ENCODE measurements at regions not wholly inside any gene's neighbourhood (a gene's known extent, or its start where the extent isn't known, plus 50 kb on each side); places are given as distances from the start of the nearest gene placed in this dataset.

DNA sequence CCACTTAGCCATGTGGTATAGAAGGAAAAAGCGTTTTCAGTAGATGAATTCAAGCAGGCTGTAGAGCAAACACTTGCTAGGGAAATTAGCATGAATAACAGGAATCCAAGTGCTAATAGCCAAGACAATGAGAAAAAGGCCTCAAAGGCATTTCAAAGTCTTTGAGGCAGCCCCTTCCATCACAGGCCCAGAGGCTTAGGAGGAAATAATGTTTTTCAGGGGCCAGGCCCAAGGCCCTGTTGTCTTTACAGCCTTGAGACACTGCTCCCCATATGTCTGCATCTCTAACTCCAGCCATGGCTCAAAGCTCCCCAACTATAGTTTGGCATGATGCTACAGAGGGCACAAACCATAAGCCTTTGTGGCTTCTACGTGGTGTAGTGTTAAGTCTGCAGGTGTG is 563.5 kb downstream of the TAF11L14 start:
- no peak overlapping the region for H3K27ac Mint-ChIP-seq (ENCODE audit: unreplicated experiment)
- H3K36me3 Mint-ChIP-seq (ENCODE audit: unreplicated experiment), result peaks cover 8% of the 10 kb centered on the region
- DNase-seq, result no peak
- H3K9me3 Mint-ChIP-seq (ENCODE audit: unreplicated experiment), result peaks cover 4% of the 10 kb centered on the region
- no peak overlapping the region for H3K4me3 Mint-ChIP-seq (ENCODE audit: unreplicated experiment)
- no peaks in the 10 kb centered on the region for H3K4me1 Mint-ChIP-seq (ENCODE audit: low read depth, unreplicated experiment)
- TF ChIP-seq, protein P1, sequence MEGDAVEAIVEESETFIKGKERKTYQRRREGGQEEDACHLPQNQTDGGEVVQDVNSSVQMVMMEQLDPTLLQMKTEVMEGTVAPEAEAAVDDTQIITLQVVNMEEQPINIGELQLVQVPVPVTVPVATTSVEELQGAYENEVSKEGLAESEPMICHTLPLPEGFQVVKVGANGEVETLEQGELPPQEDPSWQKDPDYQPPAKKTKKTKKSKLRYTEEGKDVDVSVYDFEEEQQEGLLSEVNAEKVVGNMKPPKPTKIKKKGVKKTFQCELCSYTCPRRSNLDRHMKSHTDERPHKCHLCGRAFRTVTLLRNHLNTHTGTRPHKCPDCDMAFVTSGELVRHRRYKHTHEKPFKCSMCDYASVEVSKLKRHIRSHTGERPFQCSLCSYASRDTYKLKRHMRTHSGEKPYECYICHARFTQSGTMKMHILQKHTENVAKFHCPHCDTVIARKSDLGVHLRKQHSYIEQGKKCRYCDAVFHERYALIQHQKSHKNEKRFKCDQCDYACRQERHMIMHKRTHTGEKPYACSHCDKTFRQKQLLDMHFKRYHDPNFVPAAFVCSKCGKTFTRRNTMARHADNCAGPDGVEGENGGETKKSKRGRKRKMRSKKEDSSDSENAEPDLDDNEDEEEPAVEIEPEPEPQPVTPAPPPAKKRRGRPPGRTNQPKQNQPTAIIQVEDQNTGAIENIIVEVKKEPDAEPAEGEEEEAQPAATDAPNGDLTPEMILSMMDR (IDR thresholded peaks at IDR 0.05; ENCODE audit: partially characterized antibody, unreplicated experiment), result no peak
- H3K27me3 Mint-ChIP-seq (ENCODE audit: unreplicated experiment), result peaks cover under 1% of the 10 kb centered on the region

DNA sequence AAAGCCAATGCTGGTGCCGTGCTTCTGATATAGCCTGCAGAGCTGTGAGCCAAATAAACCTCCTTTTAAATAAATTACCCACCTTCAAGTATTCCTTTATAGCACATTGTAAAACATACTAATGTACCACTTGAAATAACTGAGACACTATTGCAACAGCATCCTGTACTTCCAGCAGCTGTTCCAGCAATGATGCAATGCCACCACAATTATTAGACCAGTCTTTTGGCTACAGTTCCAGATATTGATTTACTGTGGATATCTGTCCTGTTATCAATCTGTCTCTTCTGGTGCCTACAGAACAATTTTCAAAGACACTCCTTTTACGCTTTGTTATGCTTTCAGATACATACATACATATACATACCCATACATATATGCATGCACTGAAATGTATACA is 567.9 kb downstream of the TAF11L14 start:
- peaks cover 2% of the 10 kb centered on the region for H3K9me3 Mint-ChIP-seq (ENCODE audit: unreplicated experiment)
- TF ChIP-seq, protein P1 (IDR thresholded peaks at IDR 0.05; ENCODE audit: partially characterized antibody, unreplicated experiment), result no peak
- no peak for DNase-seq
- H3K27ac Mint-ChIP-seq (ENCODE audit: unreplicated experiment), result peak overlapping the region; percentile 63
- H3K4me3 Mint-ChIP-seq (ENCODE audit: unreplicated experiment), result no peak overlapping the region
- no peaks in the 10 kb centered on the region for H3K4me1 Mint-ChIP-seq (ENCODE audit: low read depth, unreplicated experiment)
- peaks cover 5% of the 10 kb centered on the region for H3K36me3 Mint-ChIP-seq (ENCODE audit: unreplicated experiment)
- H3K27me3 Mint-ChIP-seq (ENCODE audit: unreplicated experiment), result no peaks in the 10 kb centered on the region

DNA sequence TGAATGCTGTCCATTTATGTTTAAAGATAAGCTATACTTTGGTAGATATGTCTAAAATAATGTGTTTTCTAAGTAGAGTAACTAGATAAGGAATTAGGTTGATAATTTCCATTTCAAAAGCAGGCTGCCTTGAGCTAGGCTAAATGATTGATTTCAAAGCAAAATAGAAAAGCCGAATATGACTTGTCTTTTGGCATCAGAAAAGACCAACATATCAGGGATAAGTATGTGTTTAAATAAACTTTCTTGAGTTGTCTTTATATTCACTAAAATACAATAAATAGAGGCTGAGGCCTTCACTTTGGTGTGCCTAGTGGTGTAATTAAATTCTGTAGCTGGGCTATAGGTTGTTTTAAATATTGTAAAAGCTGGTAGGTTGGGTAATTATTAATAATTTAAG is 569.0 kb downstream of the TAF11L14 start:
- H3K27me3 Mint-ChIP-seq (ENCODE audit: unreplicated experiment), result no peaks in the 10 kb centered on the region
- H3K9me3 Mint-ChIP-seq (ENCODE audit: unreplicated experiment), result no peaks in the 10 kb centered on the region
- H3K4me1 Mint-ChIP-seq (ENCODE audit: low read depth, unreplicated experiment), result no peaks in the 10 kb centered on the region
- DNase-seq, result no peak
- TF ChIP-seq, protein P1 (IDR thresholded peaks at IDR 0.05; ENCODE audit: partially characterized antibody, unreplicated experiment), result no peak
- no peak overlapping the region for H3K27ac Mint-ChIP-seq (ENCODE audit: unreplicated experiment)
- H3K4me3 Mint-ChIP-seq (ENCODE audit: unreplicated experiment), result no peak overlapping the region
- H3K36me3 Mint-ChIP-seq (ENCODE audit: unreplicated experiment), result no peaks in the 10 kb centered on the region

DNA sequence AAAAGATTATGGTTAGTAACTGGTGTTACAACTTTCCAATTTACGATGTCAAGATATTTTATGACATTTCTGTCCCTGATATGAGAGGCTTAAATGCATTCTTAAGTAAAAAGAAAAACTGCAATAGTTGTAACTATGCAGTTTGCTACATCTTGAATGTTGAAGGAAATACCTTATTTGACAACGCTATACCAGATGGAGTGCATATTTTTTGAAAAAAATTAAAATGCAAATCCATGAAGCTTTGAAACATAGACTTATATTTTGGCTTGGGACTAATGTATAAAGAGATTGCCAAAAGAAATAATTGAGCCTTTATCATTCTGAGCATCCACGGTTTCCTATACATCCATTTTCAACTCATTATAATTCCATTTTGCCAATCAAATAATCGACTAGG is 579.4 kb downstream of the TAF11L14 start:
- no peaks in the 10 kb centered on the region for H3K4me1 Mint-ChIP-seq (ENCODE audit: low read depth, unreplicated experiment)
- H3K4me3 Mint-ChIP-seq (ENCODE audit: unreplicated experiment), result no peak overlapping the region
- TF ChIP-seq, protein P1 (IDR thresholded peaks at IDR 0.05; ENCODE audit: partially characterized antibody, unreplicated experiment), result no peak
- peaks cover 11% of the 10 kb centered on the region for H3K36me3 Mint-ChIP-seq (ENCODE audit: unreplicated experiment)
- no peak for DNase-seq
- no peaks in the 10 kb centered on the region for H3K27me3 Mint-ChIP-seq (ENCODE audit: unreplicated experiment)
- H3K27ac Mint-ChIP-seq (ENCODE audit: unreplicated experiment), result no peak overlapping the region
- no peaks in the 10 kb centered on the region for H3K9me3 Mint-ChIP-seq (ENCODE audit: unreplicated experiment)

DNA sequence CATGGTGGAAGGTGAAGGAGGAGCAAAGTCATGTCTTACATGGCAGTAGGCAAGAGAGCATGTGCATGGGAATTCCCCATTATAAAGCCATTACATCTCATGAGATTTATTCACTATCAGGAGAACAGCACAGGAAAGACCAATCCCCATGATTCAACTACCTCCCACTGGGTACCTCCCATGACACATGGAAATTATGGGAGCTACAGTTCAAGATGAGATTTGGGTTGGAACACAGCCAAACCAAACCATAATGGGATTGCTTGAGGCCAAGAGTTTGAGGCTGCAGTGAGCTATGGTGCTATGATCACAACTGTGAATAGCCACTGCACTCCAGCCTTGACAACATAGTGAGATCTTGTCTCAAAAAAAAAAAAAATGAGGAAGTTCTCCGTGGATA is 581.8 kb downstream of the TAF11L14 start:
- H3K36me3 Mint-ChIP-seq (ENCODE audit: unreplicated experiment), result peaks cover 11% of the 10 kb centered on the region
- H3K27ac Mint-ChIP-seq (ENCODE audit: unreplicated experiment), result no peak overlapping the region
- H3K9me3 Mint-ChIP-seq (ENCODE audit: unreplicated experiment), result no peaks in the 10 kb centered on the region
- H3K4me3 Mint-ChIP-seq (ENCODE audit: unreplicated experiment), result no peak overlapping the region
- H3K27me3 Mint-ChIP-seq (ENCODE audit: unreplicated experiment), result no peaks in the 10 kb centered on the region
- TF ChIP-seq, protein P1 (IDR thresholded peaks at IDR 0.05; ENCODE audit: partially characterized antibody, unreplicated experiment), result no peak
- no peak for DNase-seq
- no peaks in the 10 kb centered on the region for H3K4me1 Mint-ChIP-seq (ENCODE audit: low read depth, unreplicated experiment)

Data from glutamatergic neuron (in vitro differentiated cells).